H1 (cell line): ENCODE measurements at regions not wholly inside any gene's neighbourhood (a gene's known extent, or its start where the extent isn't known, plus 50 kb on each side); places are given as distances from the start of the nearest gene placed in this dataset.

ENCODE experiments used
- EP300 ChIP-seq, 2 experiments: IDR thresholded peaks; 1 replicate in 1 of 2; 2 replicates in 1 of 2; pipeline ENCODE4 v1.6.1; 2011 to 2012; ENCODE audit warnings: low read depth in 2 of 2, low read length in 2 of 2, mild to moderate bottlenecking in 2 of 2, borderline replicate concordance in 1 of 2, inconsistent platforms in 1 of 2, moderate library complexity in 1 of 2
- POLR2A ChIP-seq, 2 experiments: IDR thresholded peaks; 1 replicate in 1 of 2; 2 replicates in 1 of 2; pipeline ENCODE4 v1.6.1; 2011; ENCODE audit warnings: low read depth in 2 of 2, low read length in 2 of 2, mild to moderate bottlenecking in 2 of 2; ENCODE audit errors: control extremely low read depth in 1 of 2
- TBP ChIP-seq: IDR thresholded peaks from 2 replicates; pipeline ENCODE4 v1.6.1; 2011; ENCODE audit warnings: low read depth, low read length, improper control_type of control experiment
- TF ChIP-seq, protein P1 (sequence below): fragments of 300-600 bp; sonication (generic); IDR thresholded peaks from 2 replicates; pipeline ENCODE4 v1.7.1; 2012; ENCODE audit warnings: low read length, moderate library complexity, mild to moderate bottlenecking, inconsistent platforms; ENCODE audit not compliant: insufficient replicate concordance
- TF ChIP-seq, protein P2 (sequence below), 3 experiments: IDR thresholded peaks; 1 replicate in 2 of 3; 2 replicates in 1 of 3; pipeline versions ENCODE4 v1.5.1 to v1.6.1; 2011; ENCODE audit warnings: low read length in 3 of 3, mild to moderate bottlenecking in 3 of 3, inconsistent platforms in 2 of 3, low read depth in 1 of 3, moderate library complexity in 1 of 3; ENCODE audit not compliant: insufficient read depth in 1 of 3; ENCODE audit errors: control extremely low read depth in 1 of 3
- TF ChIP-seq, protein P3 (sequence below): IDR thresholded peaks from 2 replicates; pipeline ENCODE4 v1.6.1; 2011; ENCODE audit warnings: low read length, improper control_type of control experiment

DNA sequence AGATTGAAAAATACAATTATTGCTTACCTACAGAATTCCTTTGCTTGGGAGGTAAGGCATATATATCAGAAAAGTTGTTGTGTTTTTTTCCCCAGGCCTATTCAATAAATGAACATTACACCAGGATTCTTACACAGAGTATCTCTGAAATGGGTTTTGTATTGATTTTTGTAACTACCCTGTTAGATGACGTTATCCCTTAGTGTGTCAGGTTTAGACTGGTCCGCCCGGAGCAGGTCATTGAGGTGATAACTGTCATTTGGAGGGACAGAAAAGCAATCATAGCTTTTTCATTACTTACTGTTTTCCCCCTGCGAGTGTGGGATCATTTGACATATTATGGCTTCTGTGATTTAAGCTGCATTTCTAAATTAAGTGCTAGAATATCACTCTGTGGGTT, 715.2 kb upstream of the ADAMTS16 start:
- TF ChIP-seq POLR2A (IDR thresholded peaks at IDR 0.05; ENCODE audit: control extremely low read depth in 1 of 2, low read depth in 2 of 2, low read length in 2 of 2) (no peak), EP300 (IDR thresholded peaks at IDR 0.05; ENCODE audit: borderline replicate concordance in 1 of 2, low read depth in 2 of 2, low read length in 2 of 2) (no peak), TBP (no peak)
- TF ChIP-seq, protein P1, sequence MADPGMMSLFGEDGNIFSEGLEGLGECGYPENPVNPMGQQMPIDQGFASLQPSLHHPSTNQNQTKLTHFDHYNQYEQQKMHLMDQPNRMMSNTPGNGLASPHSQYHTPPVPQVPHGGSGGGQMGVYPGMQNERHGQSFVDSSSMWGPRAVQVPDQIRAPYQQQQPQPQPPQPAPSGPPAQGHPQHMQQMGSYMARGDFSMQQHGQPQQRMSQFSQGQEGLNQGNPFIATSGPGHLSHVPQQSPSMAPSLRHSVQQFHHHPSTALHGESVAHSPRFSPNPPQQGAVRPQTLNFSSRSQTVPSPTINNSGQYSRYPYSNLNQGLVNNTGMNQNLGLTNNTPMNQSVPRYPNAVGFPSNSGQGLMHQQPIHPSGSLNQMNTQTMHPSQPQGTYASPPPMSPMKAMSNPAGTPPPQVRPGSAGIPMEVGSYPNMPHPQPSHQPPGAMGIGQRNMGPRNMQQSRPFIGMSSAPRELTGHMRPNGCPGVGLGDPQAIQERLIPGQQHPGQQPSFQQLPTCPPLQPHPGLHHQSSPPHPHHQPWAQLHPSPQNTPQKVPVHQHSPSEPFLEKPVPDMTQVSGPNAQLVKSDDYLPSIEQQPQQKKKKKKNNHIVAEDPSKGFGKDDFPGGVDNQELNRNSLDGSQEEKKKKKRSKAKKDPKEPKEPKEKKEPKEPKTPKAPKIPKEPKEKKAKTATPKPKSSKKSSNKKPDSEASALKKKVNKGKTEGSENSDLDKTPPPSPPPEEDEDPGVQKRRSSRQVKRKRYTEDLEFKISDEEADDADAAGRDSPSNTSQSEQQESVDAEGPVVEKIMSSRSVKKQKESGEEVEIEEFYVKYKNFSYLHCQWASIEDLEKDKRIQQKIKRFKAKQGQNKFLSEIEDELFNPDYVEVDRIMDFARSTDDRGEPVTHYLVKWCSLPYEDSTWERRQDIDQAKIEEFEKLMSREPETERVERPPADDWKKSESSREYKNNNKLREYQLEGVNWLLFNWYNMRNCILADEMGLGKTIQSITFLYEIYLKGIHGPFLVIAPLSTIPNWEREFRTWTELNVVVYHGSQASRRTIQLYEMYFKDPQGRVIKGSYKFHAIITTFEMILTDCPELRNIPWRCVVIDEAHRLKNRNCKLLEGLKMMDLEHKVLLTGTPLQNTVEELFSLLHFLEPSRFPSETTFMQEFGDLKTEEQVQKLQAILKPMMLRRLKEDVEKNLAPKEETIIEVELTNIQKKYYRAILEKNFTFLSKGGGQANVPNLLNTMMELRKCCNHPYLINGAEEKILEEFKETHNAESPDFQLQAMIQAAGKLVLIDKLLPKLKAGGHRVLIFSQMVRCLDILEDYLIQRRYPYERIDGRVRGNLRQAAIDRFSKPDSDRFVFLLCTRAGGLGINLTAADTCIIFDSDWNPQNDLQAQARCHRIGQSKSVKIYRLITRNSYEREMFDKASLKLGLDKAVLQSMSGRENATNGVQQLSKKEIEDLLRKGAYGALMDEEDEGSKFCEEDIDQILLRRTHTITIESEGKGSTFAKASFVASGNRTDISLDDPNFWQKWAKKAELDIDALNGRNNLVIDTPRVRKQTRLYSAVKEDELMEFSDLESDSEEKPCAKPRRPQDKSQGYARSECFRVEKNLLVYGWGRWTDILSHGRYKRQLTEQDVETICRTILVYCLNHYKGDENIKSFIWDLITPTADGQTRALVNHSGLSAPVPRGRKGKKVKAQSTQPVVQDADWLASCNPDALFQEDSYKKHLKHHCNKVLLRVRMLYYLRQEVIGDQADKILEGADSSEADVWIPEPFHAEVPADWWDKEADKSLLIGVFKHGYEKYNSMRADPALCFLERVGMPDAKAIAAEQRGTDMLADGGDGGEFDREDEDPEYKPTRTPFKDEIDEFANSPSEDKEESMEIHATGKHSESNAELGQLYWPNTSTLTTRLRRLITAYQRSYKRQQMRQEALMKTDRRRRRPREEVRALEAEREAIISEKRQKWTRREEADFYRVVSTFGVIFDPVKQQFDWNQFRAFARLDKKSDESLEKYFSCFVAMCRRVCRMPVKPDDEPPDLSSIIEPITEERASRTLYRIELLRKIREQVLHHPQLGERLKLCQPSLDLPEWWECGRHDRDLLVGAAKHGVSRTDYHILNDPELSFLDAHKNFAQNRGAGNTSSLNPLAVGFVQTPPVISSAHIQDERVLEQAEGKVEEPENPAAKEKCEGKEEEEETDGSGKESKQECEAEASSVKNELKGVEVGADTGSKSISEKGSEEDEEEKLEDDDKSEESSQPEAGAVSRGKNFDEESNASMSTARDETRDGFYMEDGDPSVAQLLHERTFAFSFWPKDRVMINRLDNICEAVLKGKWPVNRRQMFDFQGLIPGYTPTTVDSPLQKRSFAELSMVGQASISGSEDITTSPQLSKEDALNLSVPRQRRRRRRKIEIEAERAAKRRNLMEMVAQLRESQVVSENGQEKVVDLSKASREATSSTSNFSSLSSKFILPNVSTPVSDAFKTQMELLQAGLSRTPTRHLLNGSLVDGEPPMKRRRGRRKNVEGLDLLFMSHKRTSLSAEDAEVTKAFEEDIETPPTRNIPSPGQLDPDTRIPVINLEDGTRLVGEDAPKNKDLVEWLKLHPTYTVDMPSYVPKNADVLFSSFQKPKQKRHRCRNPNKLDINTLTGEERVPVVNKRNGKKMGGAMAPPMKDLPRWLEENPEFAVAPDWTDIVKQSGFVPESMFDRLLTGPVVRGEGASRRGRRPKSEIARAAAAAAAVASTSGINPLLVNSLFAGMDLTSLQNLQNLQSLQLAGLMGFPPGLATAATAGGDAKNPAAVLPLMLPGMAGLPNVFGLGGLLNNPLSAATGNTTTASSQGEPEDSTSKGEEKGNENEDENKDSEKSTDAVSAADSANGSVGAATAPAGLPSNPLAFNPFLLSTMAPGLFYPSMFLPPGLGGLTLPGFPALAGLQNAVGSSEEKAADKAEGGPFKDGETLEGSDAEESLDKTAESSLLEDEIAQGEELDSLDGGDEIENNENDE: no peak
- TF ChIP-seq, protein P2, sequence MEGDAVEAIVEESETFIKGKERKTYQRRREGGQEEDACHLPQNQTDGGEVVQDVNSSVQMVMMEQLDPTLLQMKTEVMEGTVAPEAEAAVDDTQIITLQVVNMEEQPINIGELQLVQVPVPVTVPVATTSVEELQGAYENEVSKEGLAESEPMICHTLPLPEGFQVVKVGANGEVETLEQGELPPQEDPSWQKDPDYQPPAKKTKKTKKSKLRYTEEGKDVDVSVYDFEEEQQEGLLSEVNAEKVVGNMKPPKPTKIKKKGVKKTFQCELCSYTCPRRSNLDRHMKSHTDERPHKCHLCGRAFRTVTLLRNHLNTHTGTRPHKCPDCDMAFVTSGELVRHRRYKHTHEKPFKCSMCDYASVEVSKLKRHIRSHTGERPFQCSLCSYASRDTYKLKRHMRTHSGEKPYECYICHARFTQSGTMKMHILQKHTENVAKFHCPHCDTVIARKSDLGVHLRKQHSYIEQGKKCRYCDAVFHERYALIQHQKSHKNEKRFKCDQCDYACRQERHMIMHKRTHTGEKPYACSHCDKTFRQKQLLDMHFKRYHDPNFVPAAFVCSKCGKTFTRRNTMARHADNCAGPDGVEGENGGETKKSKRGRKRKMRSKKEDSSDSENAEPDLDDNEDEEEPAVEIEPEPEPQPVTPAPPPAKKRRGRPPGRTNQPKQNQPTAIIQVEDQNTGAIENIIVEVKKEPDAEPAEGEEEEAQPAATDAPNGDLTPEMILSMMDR (IDR thresholded peaks at IDR 0.05; ENCODE audit: control extremely low read depth in 1 of 3, insufficient read depth in 1 of 3, low read depth in 1 of 3, low read length in 3 of 3): no peak
- TF ChIP-seq, protein P3, sequence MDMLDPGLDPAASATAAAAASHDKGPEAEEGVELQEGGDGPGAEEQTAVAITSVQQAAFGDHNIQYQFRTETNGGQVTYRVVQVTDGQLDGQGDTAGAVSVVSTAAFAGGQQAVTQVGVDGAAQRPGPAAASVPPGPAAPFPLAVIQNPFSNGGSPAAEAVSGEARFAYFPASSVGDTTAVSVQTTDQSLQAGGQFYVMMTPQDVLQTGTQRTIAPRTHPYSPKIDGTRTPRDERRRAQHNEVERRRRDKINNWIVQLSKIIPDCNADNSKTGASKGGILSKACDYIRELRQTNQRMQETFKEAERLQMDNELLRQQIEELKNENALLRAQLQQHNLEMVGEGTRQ: no peak
